AG09309 (cell line): ENCODE measurements at regions not wholly inside any gene's neighbourhood (a gene's known extent, or its start where the extent isn't known, plus 50 kb on each side); places are given as distances from the start of the nearest gene placed in this dataset.
"Not testable (repeated sequence)": the region's sequence is repeated elsewhere in the genome, so short reads cannot be mapped to it uniquely, and the experiment has no call there.

Experiments used
- DNase-seq: peaks from one replicate; pipeline ENCODE4 v3.0.0-alpha.2; 2010; ENCODE audit warnings: low read depth
- H3K4me3 ChIP-seq: 2 replicates; pipeline ENCODE4 v1.5.1; 2011; ENCODE audit warnings: mild to moderate bottlenecking, low read depth, low read length, moderate library complexity; ENCODE audit not compliant: control insufficient read depth
- TF ChIP-seq, protein P1 (sequence below): IDR thresholded peaks from 2 replicates; pipeline ENCODE4 v1.5.1; 2011; ENCODE audit warnings: mild to moderate bottlenecking, low read depth, low read length, inconsistent platforms; ENCODE audit not compliant: insufficient read depth, control insufficient read depth; ENCODE audit errors: missing control alignments

DNA sequence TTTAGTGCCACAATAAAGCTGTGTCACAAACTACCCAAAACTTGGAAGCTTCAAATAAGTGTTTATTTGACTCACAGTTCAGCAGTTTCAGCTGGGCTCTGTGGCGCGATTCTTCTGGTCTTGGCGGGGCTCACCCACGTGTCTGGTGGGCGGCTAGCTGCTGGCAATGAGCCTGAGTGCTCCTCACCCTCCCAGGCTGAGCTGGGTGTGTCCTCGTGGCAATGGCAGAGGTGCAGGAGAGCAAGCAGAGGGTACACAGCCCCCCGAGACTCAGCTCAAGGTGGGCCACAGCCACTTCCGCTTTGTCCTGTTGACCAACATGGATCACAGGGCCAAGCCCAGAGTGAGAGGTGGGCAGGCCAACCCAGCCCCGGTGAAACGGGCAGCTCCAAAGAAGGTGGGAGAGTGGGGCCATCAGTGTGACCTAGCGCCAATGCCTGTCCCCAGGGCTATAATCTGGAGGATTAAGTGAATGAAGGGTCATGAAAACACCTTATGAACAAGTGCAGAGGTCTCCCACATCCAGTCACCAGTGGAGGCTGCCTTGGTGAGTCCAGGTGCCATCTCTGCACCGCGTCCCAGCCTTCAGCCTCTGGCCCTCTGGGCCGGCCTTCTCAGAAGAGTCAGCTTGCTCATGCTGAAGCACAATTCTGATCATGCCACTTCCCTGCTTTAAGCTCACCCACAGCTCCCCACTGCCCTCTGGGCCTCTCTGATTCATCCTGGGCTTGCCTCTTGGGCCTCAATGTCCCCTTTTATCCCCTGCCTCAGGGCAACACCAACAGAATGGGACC lies 74.6 kb upstream of the RTL6 start:
- no peak overlapping the region for H3K4me3 ChIP-seq
- TF ChIP-seq, protein P1, sequence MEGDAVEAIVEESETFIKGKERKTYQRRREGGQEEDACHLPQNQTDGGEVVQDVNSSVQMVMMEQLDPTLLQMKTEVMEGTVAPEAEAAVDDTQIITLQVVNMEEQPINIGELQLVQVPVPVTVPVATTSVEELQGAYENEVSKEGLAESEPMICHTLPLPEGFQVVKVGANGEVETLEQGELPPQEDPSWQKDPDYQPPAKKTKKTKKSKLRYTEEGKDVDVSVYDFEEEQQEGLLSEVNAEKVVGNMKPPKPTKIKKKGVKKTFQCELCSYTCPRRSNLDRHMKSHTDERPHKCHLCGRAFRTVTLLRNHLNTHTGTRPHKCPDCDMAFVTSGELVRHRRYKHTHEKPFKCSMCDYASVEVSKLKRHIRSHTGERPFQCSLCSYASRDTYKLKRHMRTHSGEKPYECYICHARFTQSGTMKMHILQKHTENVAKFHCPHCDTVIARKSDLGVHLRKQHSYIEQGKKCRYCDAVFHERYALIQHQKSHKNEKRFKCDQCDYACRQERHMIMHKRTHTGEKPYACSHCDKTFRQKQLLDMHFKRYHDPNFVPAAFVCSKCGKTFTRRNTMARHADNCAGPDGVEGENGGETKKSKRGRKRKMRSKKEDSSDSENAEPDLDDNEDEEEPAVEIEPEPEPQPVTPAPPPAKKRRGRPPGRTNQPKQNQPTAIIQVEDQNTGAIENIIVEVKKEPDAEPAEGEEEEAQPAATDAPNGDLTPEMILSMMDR, result no peak
- DNase-seq, result no peak

DNA sequence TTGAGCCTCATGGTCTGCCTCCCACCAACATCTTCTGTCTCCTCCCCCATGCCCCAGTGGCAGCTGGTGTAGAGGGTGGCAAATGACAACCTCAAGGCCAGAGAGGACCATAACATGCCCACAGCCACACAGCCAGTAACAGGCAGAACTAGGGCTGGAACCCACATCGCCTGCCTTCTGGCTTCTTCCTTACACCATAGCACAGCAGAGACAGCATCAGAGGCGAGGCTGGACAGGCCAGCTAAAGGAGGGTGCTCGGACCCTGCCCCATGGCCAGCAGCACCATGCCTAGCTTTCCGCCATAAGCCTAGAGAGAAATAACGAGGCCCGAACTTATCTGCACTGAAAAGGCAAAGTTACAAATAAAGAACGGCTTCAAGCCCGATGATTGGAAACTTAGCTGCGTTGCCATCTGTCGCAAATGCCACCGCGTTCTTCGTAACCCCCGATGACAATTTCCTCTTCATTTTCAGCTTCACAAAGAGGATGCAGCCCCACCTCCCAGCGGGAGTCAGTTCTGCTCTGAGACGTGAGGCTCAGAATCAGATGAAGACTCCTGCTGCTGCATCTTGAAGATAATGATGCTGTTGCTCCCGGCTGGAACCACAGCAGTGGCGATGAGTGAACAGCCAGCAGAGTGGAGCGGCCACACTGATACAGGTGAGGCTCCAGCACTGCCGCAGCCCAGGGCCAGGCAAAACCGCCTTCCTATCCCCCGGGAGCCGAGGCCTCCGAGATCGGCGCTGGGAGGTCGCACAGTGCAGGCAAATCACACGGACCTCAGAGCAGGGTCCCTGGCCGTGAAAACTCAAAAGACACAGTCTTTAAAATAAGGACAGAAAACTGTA lies 73.8 kb upstream of the RTL6 start:
- TF ChIP-seq, protein P1, result no peak
- DNase-seq, result no peak
- H3K4me3 ChIP-seq, result no peak overlapping the region

DNA sequence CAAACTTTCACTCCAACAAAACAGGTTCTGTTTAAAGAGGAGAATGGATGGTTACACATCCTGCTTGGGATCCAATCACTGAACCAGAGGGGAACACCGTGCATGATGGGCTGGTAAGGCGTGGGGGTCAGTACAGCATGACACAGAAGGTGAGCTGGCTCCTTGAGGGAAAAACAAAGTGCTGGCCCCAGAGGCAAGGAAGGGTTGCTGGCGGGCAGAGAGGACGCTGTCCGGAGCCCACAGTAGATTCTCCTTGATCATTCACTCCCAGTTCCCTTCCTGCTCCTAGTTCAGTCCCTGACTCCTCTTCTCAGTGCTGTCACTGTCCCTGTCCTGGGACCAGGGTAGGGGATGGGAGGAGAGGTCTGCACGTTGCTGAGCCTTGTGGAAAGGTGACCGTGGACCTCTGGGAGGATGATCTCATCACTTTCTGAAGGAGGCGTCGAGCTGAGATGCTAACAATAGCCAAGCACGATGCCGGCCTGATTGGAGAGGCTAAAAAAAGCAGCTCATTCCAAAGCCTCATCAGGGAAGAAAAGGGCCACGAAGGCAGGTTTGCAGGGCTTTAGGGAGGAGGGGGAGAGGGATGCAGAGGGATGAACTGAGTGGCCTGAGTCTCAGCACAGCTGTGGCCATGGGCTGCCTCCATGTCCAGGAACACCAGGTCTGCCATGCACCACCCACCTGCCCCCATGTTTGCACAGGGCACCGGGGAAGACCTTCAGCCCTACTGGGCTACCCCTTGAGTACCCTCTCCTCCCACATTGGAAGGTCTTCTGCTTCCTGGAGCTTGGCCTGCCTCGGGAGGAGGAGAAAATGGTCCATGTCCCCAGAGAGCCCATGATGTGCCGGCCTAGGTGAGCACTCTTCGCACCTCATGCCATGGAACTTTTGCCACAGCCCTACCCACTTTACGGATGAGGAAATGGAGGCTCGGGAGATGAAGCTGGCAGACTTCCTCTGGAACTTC lies 72.7 kb upstream of the RTL6 start:
- no peak overlapping the region for H3K4me3 ChIP-seq
- TF ChIP-seq, protein P1, result no peak
- DNase-seq, result no peak

DNA sequence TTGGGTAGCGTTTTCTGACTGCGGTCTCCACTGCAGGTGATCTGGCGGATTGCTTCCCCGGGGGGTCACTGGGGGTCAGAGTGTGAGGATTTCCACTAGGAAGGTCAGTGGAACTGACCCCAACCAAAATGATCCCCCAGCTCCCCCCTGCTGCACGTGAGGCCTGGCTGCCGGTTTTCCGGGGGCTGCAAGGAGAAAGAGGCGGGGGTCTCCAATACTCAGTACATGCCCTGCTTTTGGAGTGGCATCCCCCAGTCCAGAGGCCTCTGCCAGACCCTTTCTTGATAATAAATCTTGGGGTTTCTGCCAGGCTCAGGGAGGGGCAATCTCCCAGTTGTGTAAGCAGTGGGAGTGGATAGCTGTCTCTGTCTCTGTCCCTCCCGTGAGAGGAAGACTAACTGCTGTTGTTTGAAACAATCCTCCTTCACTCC lies 71.5 kb upstream of the RTL6 start:
- TF ChIP-seq, protein P1, result no peak
- DNase-seq, result no peak
- H3K4me3 ChIP-seq, result no peak overlapping the region

DNA sequence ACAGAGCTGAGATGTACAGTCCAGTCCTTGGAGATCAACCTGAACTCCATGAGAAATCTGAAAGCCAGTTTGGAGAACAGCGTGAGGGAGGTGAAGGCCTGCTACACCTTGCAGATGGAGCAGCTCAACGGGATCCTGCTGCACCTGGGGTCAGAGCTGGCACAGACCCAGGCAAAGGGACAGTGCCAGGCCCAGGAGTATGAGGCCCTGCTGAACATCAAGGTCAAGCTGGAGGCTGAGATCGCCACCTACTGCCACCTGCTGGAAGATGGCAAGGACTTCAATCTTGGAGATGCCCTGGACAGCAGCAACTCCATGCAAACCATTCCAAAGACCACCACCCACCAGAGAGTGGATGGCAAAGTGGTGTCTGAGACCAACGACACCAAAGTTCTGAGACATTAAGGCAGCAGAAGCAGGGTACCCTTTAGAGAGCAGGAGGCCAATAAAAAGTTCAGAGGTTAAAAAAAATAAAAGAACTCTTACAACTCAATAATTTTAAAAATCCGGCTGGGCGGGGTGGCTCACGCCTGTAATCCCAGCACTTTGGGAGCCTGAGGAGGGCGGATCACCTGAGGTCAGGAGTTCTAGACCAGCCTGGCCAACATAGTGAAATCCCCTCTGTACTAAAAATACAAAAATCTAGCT lies 69.9 kb upstream of the RTL6 start:
- no peak overlapping the region for H3K4me3 ChIP-seq
- no peak for DNase-seq
- TF ChIP-seq, protein P1, result peak; percentile 73

DNA sequence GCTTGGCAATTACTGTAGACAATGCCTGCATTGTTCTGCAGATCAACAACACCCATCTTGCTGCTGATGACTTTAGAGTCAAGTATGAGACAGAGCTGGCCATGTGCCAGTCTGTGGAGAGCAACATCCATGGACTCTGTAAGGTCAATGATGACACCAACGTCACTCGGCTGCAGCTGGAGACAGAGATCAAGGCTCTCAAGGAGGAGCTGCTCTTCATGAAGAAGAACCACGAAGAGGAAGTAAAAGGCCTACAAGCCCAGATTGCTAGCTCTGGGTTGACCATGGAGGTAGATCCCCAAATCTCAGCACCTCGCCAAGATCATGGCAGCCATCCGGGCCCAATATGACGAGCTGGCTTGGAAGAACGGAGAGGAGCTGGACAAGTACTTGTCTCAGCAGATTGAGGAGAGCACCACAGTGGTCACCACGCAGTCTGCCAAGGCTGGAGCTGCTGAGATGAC lies 69.4 kb upstream of the RTL6 start:
- not testable (repeated sequence) for DNase-seq, H3K4me3 ChIP-seq
